ENCODE measurements at regions not wholly inside any gene's neighbourhood (a gene's known extent, or its start where the extent isn't known, plus 50 kb on each side); places are given as distances from the start of the nearest gene placed in this dataset.

DNA sequence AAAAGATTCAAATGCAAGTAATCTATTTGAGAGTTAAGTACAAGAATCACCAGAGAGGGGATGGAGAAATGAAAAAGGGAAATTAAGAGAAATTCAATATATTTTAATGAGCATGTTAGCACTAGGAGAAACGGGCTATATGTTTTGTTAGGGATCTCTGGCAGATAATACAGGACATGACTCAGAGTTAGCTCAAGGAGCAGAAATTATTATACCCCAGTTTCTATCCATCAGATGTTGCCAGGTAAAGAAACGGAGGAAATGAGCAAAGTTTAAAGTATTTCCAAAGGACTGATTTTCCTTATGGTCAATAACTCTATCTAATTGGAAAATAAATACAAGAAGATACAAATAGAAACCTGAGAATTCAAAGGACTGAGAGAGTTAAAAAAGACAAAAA lies 867.6 kb downstream of the TRAM1L1 start:
- intact Hi-C loops (cut with DNase I), result no loop called here
- 62 to 81% methylated on average over 2 of the region's 2 CpGs for WGBS, 2 donors
- H3K4me1 ChIP-seq, result no peaks in the 10 kb centered on the region

DNA sequence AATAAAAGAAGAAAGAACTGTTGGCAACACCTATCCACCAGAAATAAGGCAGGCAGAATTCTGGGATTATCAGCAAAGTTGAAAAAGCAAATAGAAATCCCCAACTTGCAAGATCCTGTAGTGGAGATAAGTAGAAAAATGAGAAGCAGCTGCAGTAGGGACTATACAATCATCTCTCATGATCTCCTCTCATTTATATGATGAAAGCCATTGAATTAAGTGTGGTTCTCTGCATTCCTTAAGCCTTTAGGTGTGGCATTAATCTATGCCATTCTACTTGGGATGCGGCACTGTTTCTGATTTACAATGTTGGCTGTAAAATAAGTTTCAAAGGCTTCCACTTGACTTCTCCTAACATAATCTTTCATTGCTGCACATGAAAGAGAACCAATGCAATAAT lies 869.8 kb downstream of the TRAM1L1 start:
- Histone ChIP-seq H3K27ac (no peak overlapping the region), H3K36me3 (no peaks in the 10 kb centered on the region), H3K27me3 (no peaks in the 10 kb centered on the region), H3K9me3 (no peaks in the 10 kb centered on the region), H3K4me3 (no peak overlapping the region), H3K4me1 (no peaks in the 10 kb centered on the region)
- DNase-seq, result no peak
- TF ChIP-seq EP300 (IDR thresholded peaks at IDR 0.05), result no peak
- TF ChIP-seq, protein P1, sequence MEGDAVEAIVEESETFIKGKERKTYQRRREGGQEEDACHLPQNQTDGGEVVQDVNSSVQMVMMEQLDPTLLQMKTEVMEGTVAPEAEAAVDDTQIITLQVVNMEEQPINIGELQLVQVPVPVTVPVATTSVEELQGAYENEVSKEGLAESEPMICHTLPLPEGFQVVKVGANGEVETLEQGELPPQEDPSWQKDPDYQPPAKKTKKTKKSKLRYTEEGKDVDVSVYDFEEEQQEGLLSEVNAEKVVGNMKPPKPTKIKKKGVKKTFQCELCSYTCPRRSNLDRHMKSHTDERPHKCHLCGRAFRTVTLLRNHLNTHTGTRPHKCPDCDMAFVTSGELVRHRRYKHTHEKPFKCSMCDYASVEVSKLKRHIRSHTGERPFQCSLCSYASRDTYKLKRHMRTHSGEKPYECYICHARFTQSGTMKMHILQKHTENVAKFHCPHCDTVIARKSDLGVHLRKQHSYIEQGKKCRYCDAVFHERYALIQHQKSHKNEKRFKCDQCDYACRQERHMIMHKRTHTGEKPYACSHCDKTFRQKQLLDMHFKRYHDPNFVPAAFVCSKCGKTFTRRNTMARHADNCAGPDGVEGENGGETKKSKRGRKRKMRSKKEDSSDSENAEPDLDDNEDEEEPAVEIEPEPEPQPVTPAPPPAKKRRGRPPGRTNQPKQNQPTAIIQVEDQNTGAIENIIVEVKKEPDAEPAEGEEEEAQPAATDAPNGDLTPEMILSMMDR (IDR thresholded peaks at IDR 0.05), result no peak
- TF ChIP-seq POLR2A (IDR thresholded peaks at IDR 0.05), result no peak
- WGBS, 2 donors, result 81 to 83% methylated on average over 1 of the region's 1 CpG
- intact Hi-C loops (cut with DNase I), result no loop called here

More for the DNA sequence above, 867.6 kb downstream of the TRAM1L1 start:
- Histone ChIP-seq H3K27me3 (no peaks in the 10 kb centered on the region), H3K36me3 (no peaks in the 10 kb centered on the region), H3K9me3 (no peaks in the 10 kb centered on the region), H3K27ac (no peak overlapping the region), H3K4me3 (no peak overlapping the region)
- no peak for TF ChIP-seq POLR2AphosphoS5 (IDR thresholded peaks at IDR 0.05)
- no peak for TF ChIP-seq EP300 (IDR thresholded peaks at IDR 0.05)
- TF ChIP-seq, protein P1 (IDR thresholded peaks at IDR 0.05), result no peak
- TF ChIP-seq POLR2A (IDR thresholded peaks at IDR 0.05), result no peak
- DNase-seq, result no peak

- no peak for TF ChIP-seq POLR2A (IDR thresholded peaks at IDR 0.05)
- no peak for DNase-seq
Measured at GRCh38 chr4:116202524-116202923, 882.9 kb downstream of the TRAM1L1 start.

GRCh38 chr4:116197317-116197809 lies 888.0 kb downstream of the TRAM1L1 start:
- H3K36me3 ChIP-seq, result no peaks in the 10 kb centered on the region
- no peaks in the 10 kb centered on the region for H3K27me3 ChIP-seq
- WGBS, 2 donors, result 68 to 84% methylated on average over 3 of the region's 3 CpGs
- no peak overlapping the region for H3K27ac ChIP-seq
- intact Hi-C loops (cut with DNase I), result no loop called here
- no peaks in the 10 kb centered on the region for H3K9me3 ChIP-seq
- TF ChIP-seq, protein P1 (IDR thresholded peaks at IDR 0.05), result no peak
- no peak for TF ChIP-seq POLR2A (IDR thresholded peaks at IDR 0.05)
- TF ChIP-seq POLR2AphosphoS5 (IDR thresholded peaks at IDR 0.05), result no peak
- TF ChIP-seq EP300 (IDR thresholded peaks at IDR 0.05), result no peak
- H3K4me1 ChIP-seq, result no peaks in the 10 kb centered on the region
- no peak overlapping the region for H3K4me3 ChIP-seq
- no peak for DNase-seq

More at GRCh38 chr4:116202524-116202923, 882.9 kb downstream of the TRAM1L1 start:
- Histone ChIP-seq H3K27ac (no peak overlapping the region), H3K4me1 (no peaks in the 10 kb centered on the region), H3K36me3 (no peaks in the 10 kb centered on the region), H3K27me3 (no peaks in the 10 kb centered on the region), H3K9me3 (no peaks in the 10 kb centered on the region), H3K4me3 (no peak overlapping the region)
- 80 to 90% methylated on average over 1 of the region's 1 CpG for WGBS, 2 donors
- intact Hi-C loops (cut with DNase I), result no loop called here

DNA sequence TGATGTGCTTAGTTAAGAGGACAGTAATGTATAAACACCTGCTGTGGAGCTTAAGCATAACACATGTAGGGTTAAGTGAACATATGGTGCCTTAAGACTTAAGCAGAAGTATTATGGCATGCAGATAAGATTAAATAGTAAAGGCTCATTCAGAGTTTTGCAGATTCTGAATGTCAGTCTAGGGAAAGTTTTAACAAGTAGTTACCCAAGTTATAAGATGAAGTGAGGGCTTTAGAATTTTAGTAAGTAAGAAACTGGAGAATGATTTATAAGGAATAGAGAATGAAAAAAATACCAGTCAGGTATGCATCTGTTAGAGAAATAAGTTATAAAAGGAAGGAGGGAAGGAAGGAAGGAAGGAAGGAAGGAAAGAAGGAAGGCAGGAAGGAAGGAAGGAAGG lies 902.1 kb downstream of the TRAM1L1 start:
- no peaks in the 10 kb centered on the region for H3K36me3 ChIP-seq
- intact Hi-C loops (cut with DNase I), result no loop called here
- DNase-seq, result no peak
- H3K4me1 ChIP-seq, result no peaks in the 10 kb centered on the region
- no peaks in the 10 kb centered on the region for H3K9me3 ChIP-seq
- H3K4me3 ChIP-seq, result no peak overlapping the region
- TF ChIP-seq, protein P1 (IDR thresholded peaks at IDR 0.05), result no peak
- H3K27me3 ChIP-seq, result no peaks in the 10 kb centered on the region
- H3K27ac ChIP-seq, result no peak overlapping the region

Measured in sigmoid colon (tissue), 6 donors.